ENCODE measurements at regions not wholly inside any gene's neighbourhood (a gene's known extent, or its start where the extent isn't known, plus 50 kb on each side); places are given as distances from the start of the nearest gene placed in this dataset.

GRCh38 chr2:16329421-16329820 lies 336.2 kb downstream of the CYRIA start:
- no peak for ATAC-seq (ENCODE audit: low read depth)

More at GRCh38 chr2:16329421-16329820, 336.2 kb downstream of the CYRIA start:
- no peak overlapping the region for H2AK9ac ChIP-seq (replicated peaks; ENCODE audit: low read depth, low read length, poor library complexity)
- H3K9ac ChIP-seq (ENCODE audit: low read depth, low read length): no peak overlapping the region
- CTCF ChIA-PET: no interaction called here
- no peaks in the 10 kb centered on the region for H3K27me3 ChIP-seq (ENCODE audit: control insufficient read depth, insufficient read depth, low read length)
- H3K23ac ChIP-seq (ENCODE audit: low read depth, low read length): no peak overlapping the region
- H3K4me3 ChIP-seq (ENCODE audit: insufficient read depth, low read depth, low read length): no peak overlapping the region
- H3K4me2 ChIP-seq (ENCODE audit: low read depth, low read length): no peak overlapping the region
- H2AK5ac ChIP-seq (ENCODE audit: low read depth, low read length): no peak overlapping the region
- H4K8ac ChIP-seq (ENCODE audit: low read depth in 2 of 2, low read length in 2 of 2): no peak overlapping the region
- H2BK5ac ChIP-seq (ENCODE audit: low read depth, low read length, poor library complexity, severe bottlenecking): no peak overlapping the region
- H3K79me1 ChIP-seq (ENCODE audit: low read depth in 1 of 2, low read length in 2 of 2): no peaks in the 10 kb centered on the region
- H3K9me3 ChIP-seq (ENCODE audit: control insufficient read depth, insufficient read depth, low read length): peaks cover 35% of the 10 kb centered on the region
- no peak overlapping the region for H4K91ac ChIP-seq (ENCODE audit: insufficient read depth, low read depth, low read length)
- no peak overlapping the region for H2BK120ac ChIP-seq (ENCODE audit: low read depth, low read length)
- in situ Hi-C loops (cut with MboI; ENCODE audit: low sequenced_read_pairs): no loop called here
- no TSS peak for BruUV-seq (replicated peaks)
- no peaks in the 10 kb centered on the region for H4K20me1 ChIP-seq (ENCODE audit: insufficient read depth, low read length)
- H3K27ac ChIP-seq (ENCODE audit: insufficient read depth, low read length): no peak overlapping the region
- dilution Hi-C loops (cut with HindIII; ENCODE audit: low sequenced_read_pairs, unreplicated experiment): no loop called here
- H3K9me1 ChIP-seq (ENCODE audit: insufficient read depth, low read length): no peaks in the 10 kb centered on the region
- 60% methylated on average over 1 of the region's 7 CpGs; no CpG with 5 or more reads in 1 of the 2 experiments for WGBS, 2 experiments (ENCODE audit: extremely low coverage in 2 of 2, insufficient read length in 1 of 2)
- no peak overlapping the region for H3K4ac ChIP-seq (ENCODE audit: low read depth, low read length)
- intact Hi-C loops (cut with micrococcal nuclease): no loop called here
- H3K4me1 ChIP-seq (ENCODE audit: control insufficient read depth, insufficient read depth, low read length): no peaks in the 10 kb centered on the region
- no peaks in the 10 kb centered on the region for H3K36me3 ChIP-seq (ENCODE audit: control insufficient read depth, insufficient read depth, low read length)
- POLR2A ChIA-PET (ENCODE audit: unreplicated experiment): no interaction called here
- no peak overlapping the region for H2BK20ac ChIP-seq (ENCODE audit: low read depth, low read length)
- no peak overlapping the region for H3K56ac ChIP-seq (ENCODE audit: extremely low read depth, insufficient read depth, low read length)
- no peak overlapping the region for H3K14ac ChIP-seq (replicated peaks; ENCODE audit: low read depth, low read length)
- no peak overlapping the region for H4K5ac ChIP-seq (ENCODE audit: low read depth, low read length)
- H2BK15ac ChIP-seq (ENCODE audit: low read depth, low read length): no peak overlapping the region
- DNase-seq: no peak
- no peak overlapping the region for H3K18ac ChIP-seq (ENCODE audit: low read depth, low read length)
- no peak overlapping the region for H2AFZ ChIP-seq (replicated peaks; ENCODE audit: low read length, poor library complexity)
- TF ChIP-seq FOS (IDR thresholded peaks at IDR 0.05; ENCODE audit: low read depth, low read length) (no peak), MAFK (IDR thresholded peaks at IDR 0.05; ENCODE audit: low read depth, low read length) (no peak), RAD21 (IDR thresholded peaks at IDR 0.05; ENCODE audit: low read length) (no peak), CHD1 (IDR thresholded peaks at IDR 0.05; ENCODE audit: low read depth, low read length) (no peak), ELK1 (IDR thresholded peaks at IDR 0.05; ENCODE audit: borderline replicate concordance, low read depth, low read length) (no peak), RCOR1 (IDR thresholded peaks at IDR 0.05; ENCODE audit: insufficient replicate concordance, low read length) (no peak), SMC3 (IDR thresholded peaks at IDR 0.05; ENCODE audit: low read depth, low read length) (no peak), MAZ (IDR thresholded peaks at IDR 0.05; ENCODE audit: borderline replicate concordance, low read depth, low read length) (no peak)

All from IMR-90 (cell line).